ENCODE measurements at regions not wholly inside any gene's neighbourhood (a gene's known extent, or its start where the extent isn't known, plus 50 kb on each side); places are given as distances from the start of the nearest gene placed in this dataset.

GRCh38 chr16:59459806-59460205 is 725.7 kb upstream of the GOT2 start:
- TF ChIP-seq CTCF (IDR thresholded peaks at IDR 0.05) (no peak), POLR2A (IDR thresholded peaks at IDR 0.05) (no peak)
